HG02981 (cell line): ENCODE measurements at regions not wholly inside any gene's neighbourhood (a gene's known extent, or its start where the extent isn't known, plus 50 kb on each side); places are given as distances from the start of the nearest gene placed in this dataset.

Source experiments
- ATAC-seq: cut with Tn5 transposase; IDR thresholded peaks from one replicate; pipeline ENCODE4 v1.9.1; 2021; ENCODE audit warnings: mild to moderate bottlenecking, moderate library complexity; ENCODE audit not compliant: unreplicated experiment

GRCh38 chr6:144989319-144990107, 704.4 kb downstream of the UTRN start:
- ATAC-seq, result no peak

GRCh38 chr6:144990784-144991183, 705.6 kb downstream of the UTRN start:
- ATAC-seq, result no peak

DNA sequence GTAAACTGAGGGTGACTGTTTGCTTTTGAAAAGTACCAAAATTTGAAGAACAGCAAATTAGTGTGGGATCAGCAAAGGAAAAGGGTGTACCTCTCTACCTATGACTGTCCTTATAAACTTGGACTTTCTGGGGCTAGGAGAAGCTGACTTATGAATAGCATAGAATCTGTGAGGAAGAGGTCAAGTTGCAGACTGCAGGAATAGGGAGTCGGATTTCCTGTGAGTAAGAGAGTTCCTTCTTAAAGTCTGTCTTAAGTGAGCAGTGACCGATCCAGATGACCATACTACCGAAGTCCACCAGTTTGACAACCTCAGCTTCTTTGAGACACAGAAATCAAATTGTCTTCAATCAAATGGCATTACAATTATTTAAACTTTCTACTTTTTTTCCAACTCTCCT, 708.7 kb downstream of the UTRN start:
- ATAC-seq, result no peak

- no peak for ATAC-seq
Measured at GRCh38 chr6:144997996-144998395, 712.9 kb downstream of the UTRN start.

DNA sequence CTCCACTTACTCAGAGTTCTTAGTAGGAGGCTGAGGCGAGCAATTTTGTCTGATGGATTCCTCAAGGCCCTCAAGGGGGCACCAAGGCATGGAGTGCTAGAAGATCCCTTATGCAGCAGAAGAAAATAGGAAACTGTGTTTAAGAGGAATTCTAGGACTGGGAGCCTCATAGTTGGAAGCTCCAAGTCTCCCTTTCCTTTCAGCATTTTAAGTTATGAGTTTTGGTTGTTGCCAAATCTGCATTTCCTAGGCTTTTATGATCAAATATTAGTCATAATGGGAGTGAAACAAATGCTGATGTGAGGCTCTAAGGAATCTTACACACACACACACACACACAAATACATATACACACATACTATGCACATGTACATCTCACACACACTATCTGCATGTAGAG, 714.0 kb downstream of the UTRN start:
- no peak for ATAC-seq

GRCh38 chr6:145003145-145003544, 718.0 kb downstream of the UTRN start:
- ATAC-seq, result no peak

DNA sequence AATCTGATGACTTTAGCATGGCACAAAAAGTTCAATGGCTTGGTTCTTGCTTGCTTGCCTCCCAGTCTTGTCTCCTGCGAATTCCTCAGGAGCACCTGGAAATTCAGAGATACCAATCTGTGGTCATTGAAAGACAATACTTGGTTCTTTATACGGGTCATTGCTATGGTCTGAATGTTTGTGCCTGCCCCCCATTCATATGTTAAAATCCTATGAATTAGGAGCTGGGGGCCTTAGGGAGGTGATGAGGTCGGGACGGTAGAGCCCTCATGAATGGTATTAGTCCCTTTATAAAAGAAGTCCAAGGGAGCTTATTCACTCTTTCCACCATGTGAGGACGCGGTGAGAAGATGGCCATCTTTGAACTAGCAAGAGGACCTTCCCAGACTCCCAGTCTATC, 721.8 kb downstream of the UTRN start:
- no peak for ATAC-seq

DNA sequence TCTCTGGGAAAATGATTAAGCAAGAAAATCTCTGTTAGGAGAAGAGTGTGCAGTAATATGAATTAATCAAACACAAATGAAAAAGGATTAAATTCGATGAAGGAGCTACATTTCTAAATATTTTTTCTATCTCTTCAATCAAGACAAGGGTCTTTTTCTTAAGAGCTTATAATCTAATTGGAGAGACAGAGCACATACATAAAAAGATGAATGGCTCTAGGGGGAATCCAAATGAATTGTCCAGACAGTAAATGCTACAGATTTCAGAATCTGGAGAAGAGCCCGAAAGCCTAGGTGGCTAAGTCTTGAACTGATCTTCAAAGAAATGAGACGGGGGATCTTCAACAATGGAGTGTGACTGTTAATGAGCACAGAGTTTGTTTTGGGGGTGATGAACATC, 723.6 kb downstream of the UTRN start:
- no peak for ATAC-seq

GRCh38 chr6:145009711-145010110, 724.6 kb downstream of the UTRN start:
- ATAC-seq, result no peak

DNA sequence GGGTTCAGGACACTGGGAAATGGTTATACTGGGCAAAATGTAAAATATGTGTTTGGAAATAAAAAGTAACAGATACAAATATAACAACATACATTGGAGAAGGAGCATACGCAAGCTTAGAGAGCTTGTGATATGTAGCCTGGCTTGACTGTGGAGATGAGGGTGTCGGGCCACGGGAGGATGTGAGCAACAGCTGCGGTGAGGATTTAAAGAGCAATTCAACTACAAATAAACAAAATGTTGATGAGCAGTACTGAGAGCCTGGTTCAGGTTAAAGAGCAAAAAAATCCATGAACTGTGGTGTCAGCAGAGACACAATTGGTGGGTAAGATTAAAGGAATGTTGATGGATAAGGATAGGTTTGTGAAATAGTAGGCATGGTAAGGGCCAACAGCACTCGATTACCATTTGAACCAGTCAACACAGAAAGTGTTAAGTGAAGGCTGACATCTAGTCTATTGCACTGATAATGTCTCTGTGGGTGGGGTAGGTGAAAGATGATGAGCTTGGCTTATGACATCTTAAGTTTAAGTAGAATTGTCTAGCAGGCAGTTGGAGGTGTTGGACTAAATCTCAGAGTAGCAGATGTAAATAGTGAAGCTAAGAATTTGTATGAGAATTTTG, 723.2 kb downstream of the EPM2A start:
- no peak for ATAC-seq

DNA sequence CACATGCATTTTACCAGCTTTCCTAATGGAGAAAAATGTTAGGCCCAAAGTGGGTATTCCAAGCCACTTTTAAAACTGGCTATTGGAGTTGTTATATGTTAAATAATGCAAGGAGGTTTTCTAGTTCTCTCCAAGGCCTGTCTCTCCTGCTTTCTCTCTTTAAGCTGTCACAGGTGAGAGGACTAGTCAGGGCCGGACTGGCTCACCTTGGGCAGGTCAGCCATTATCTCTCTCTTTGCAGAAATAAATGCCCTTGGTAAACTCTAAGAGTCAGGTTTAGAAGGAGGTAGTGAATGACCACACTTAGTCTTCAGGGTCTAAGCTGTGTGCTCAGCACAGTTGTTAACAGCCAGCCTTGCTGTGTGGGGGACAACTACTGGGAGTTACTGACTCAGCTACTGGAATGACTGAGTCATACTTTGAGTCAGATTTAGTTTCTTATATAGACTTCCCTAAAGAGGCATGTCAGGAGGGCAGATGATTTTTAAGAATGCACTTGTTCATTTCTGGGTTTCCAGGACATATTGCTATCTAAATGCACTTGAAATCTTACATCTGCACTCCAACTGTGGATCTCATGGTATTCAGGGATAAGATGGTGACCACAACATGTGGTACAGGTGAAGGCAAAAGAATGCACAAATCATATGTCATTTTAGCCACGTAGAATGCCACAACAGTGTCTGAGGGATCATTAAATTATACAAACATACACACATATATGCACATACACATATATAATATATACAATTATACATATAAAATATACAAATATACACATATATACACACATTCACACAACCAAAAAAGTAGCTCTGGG, 719.4 kb downstream of the EPM2A start:
- ATAC-seq, result peak; percentile 98

GRCh38 chr6:145017051-145017450, 718.3 kb downstream of the EPM2A start:
- ATAC-seq, result no peak

DNA sequence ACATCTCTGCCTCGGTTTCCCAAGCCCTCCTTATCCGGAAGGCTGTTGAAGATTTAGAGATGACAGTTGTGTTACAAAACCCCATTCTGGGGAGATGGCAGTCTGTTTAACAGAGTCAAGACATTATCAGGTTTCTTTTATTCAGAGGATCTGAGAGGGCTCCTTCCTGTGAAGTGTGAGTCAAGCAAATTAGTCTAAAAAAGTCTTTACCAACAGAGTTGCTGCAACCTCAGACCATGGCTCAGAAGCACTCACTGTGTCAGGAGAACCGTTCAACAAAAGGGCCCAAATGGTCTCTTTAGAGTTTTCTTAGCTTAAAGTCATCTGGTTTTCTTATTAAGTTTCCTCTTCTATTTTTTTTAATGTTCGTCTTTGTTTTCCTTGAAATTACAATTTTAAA, 717.8 kb downstream of the EPM2A start:
- ATAC-seq, result no peak

DNA sequence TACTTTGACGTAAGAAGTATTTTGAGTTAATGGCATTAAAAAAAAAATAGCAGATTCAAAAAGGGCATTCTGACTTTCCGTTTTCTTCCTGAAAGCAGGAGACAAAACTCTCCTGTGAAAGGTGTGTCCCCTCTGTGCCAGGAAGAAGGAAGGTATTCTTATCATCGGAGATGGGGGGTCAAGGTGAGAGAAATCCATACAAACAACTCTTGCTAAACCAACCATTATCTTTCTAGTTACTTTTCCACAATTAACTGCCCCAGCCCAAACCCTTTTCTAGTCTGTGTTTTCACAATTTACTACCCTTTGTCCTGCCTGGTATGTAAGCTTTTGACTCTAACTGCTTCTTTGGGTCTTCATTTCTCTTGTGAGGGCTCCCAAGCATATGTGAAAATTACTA, 717.3 kb downstream of the EPM2A start:
- no peak for ATAC-seq

- ATAC-seq, result no peak
Measured at GRCh38 chr6:145020114-145020513, 715.2 kb downstream of the EPM2A start.

GRCh38 chr6:145020543-145020942, 714.8 kb downstream of the EPM2A start:
- ATAC-seq, result no peak

DNA sequence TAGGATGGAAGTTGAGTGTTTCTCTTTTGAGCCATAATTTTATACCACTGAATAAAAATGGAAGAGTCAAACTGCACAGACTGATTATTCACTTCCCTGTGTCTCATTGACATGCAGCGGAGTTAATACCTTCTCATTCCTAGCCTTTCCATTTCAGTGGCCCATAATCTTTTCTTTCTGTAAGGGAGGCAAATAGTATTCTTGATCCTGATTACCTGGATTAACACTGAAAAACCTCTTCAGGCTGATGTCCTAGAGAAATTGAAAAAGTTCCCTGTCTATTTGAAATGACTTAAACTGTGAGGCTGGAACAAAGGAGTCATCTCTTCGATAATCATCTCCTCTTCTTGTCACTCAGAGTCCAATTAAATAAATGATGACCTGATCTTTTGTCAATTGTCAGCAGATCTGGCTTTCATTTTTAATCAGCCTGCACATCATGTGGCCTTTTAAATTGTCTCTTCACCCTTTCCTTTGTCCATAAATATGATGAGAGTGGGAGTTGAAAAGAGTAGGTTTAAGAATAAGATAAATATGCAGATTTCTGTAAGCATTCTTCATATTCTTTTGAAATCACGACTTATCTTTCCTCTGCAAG, 713.0 kb downstream of the EPM2A start:
- ATAC-seq, result no peak

- ATAC-seq, result no peak
Measured at GRCh38 chr6:145023116-145023726, 712.1 kb downstream of the EPM2A start.

DNA sequence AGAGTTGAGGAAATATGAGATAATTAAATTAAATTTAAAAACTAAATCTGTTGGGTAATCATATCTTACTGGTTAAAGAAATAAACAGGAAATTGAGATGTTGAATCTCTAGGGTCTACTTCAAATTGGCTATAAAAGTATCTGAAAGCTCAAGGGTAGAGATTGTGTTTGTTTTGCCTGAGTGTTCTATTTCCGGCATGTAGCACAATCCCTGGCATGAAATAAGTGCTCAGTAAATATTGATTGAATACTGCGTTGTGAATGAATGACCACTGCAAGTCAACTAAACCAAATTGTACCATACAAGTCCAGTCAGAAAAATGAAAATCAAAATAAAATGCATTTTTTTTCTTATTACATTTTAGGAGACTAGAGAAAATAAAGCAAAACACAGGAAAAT, 709.8 kb downstream of the EPM2A start:
- no peak for ATAC-seq

DNA sequence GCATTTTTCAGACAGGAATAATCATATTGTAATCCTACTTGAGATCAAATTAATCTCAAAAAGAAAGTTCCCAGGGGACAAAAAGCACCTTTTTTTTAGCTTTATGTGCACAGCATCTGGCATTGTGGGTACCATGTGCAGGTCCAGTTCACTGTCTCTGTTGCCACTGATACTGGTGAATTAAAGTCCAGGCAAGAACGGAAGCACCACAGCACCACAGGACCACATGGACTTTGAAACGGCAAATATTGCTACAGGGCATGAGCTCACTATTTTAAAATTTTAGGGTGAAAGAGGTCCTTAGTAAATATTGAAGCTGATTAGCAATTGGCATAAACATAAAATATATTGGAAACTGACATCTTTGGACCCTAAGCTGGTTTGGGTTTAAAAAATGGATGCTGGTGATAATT, 709.0 kb downstream of the EPM2A start:
- no peak for ATAC-seq
